ENCODE measurements at regions not wholly inside any gene's neighbourhood (a gene's known extent, or its start where the extent isn't known, plus 50 kb on each side); places are given as distances from the start of the nearest gene placed in this dataset.

GRCh38 chr1:4495809-4496208, 158.6 kb upstream of the AJAP1 start:
- no peak overlapping the region for H2BK20ac ChIP-seq (ENCODE audit: low read depth, low read length)
- H4K5ac ChIP-seq (ENCODE audit: low read depth, low read length): no peak overlapping the region
- H2AK9ac ChIP-seq (replicated peaks; ENCODE audit: low read depth, low read length, poor library complexity): no peak overlapping the region
- no peak overlapping the region for H3K4me2 ChIP-seq (ENCODE audit: low read depth, low read length)
- no peaks in the 10 kb centered on the region for H4K20me1 ChIP-seq (ENCODE audit: insufficient read depth, low read length)
- in situ Hi-C loops (cut with MboI; ENCODE audit: low sequenced_read_pairs): no loop called here
- intact Hi-C loops (cut with micrococcal nuclease): no loop called here
- no peaks in the 10 kb centered on the region for H3K9me1 ChIP-seq (ENCODE audit: insufficient read depth, low read length)
- H4K91ac ChIP-seq (ENCODE audit: insufficient read depth, low read depth, low read length): no peak overlapping the region
- H3K56ac ChIP-seq (ENCODE audit: extremely low read depth, insufficient read depth, low read length): no peak overlapping the region
- H2AFZ ChIP-seq (replicated peaks; ENCODE audit: low read length, poor library complexity): no peak overlapping the region
- POLR2A ChIA-PET (ENCODE audit: unreplicated experiment): no interaction called here
- no peak overlapping the region for H3K18ac ChIP-seq (ENCODE audit: low read depth, low read length)
- peaks cover 56% of the 10 kb centered on the region for H3K9me3 ChIP-seq (ENCODE audit: control insufficient read depth, insufficient read depth, low read length)
- dilution Hi-C loops (cut with HindIII; ENCODE audit: low sequenced_read_pairs, unreplicated experiment): no loop called here
- DNase-seq (no peak), ATAC-seq (ENCODE audit: low read depth) (no peak)
- no TSS peak for BruUV-seq (replicated peaks)
- H3K14ac ChIP-seq (replicated peaks; ENCODE audit: low read depth, low read length): no peak overlapping the region
- H3K4me3 ChIP-seq (ENCODE audit: insufficient read depth, low read depth, low read length): no peak overlapping the region
- no peak overlapping the region for H2BK5ac ChIP-seq (ENCODE audit: low read depth, low read length, poor library complexity, severe bottlenecking)
- H3K4me1 ChIP-seq (ENCODE audit: control insufficient read depth, insufficient read depth, low read length): no peaks in the 10 kb centered on the region
- CTCF ChIA-PET: no interaction called here
- WGBS, 2 experiments (ENCODE audit: extremely low coverage in 2 of 2, insufficient read length in 1 of 2): 62% methylated on average over 10 of the region's 12 CpGs; no CpG with 5 or more reads in 1 of the 2 experiments
- no peaks in the 10 kb centered on the region for H3K27me3 ChIP-seq (ENCODE audit: control insufficient read depth, insufficient read depth, low read length)
- no peak overlapping the region for H3K27ac ChIP-seq (ENCODE audit: insufficient read depth, low read length)
- no peak overlapping the region for H3K23ac ChIP-seq (ENCODE audit: low read depth, low read length)
- no peak overlapping the region for H2BK15ac ChIP-seq (ENCODE audit: low read depth, low read length)
- H2AK5ac ChIP-seq (ENCODE audit: low read depth, low read length): no peak overlapping the region
- H3K79me1 ChIP-seq (ENCODE audit: low read depth in 1 of 2, low read length in 2 of 2): no peaks in the 10 kb centered on the region
- no peaks in the 10 kb centered on the region for H3K36me3 ChIP-seq (ENCODE audit: control insufficient read depth, insufficient read depth, low read length)
- H3K9ac ChIP-seq (ENCODE audit: low read depth, low read length): no peak overlapping the region
- no peak overlapping the region for H2BK120ac ChIP-seq (ENCODE audit: low read depth, low read length)
- H3K4ac ChIP-seq (ENCODE audit: low read depth, low read length): no peak overlapping the region
- no peak overlapping the region for H4K8ac ChIP-seq (ENCODE audit: low read depth in 2 of 2, low read length in 2 of 2)
- TF ChIP-seq FOS (IDR thresholded peaks at IDR 0.05; ENCODE audit: low read depth, low read length): no peak
- TF ChIP-seq MAZ (IDR thresholded peaks at IDR 0.05; ENCODE audit: borderline replicate concordance, low read depth, low read length): no peak
